Neural progenitor cell (in vitro differentiated cells): ENCODE measurements at regions not wholly inside any gene's neighbourhood (a gene's known extent, or its start where the extent isn't known, plus 50 kb on each side); places are given as distances from the start of the nearest gene placed in this dataset.

ENCODE experiments used
- EZH2 ChIP-seq: fragments of 200-600 bp; sonication (generic); IDR thresholded peaks from 2 replicates; pipeline ENCODE4 v1.6.1; 2017; ENCODE audit warnings: antibody characterized with exemption, mild to moderate bottlenecking, moderate library complexity
- EZH2phosphoT487 ChIP-seq: fragments of 200-600 bp; sonication (generic); IDR thresholded peaks from 2 replicates; pipeline ENCODE4 v1.6.1; 2017; ENCODE audit warnings: antibody characterized with exemption

- TF ChIP-seq EZH2phosphoT487 (no peak), EZH2 (no peak)
Observed at GRCh38 chr16:49203361-49203760, 78.3 kb downstream of the CBLN1 start.
